Kidney tubule cell (primary cell): ENCODE measurements at regions not wholly inside any gene's neighbourhood (a gene's known extent, or its start where the extent isn't known, plus 50 kb on each side); places are given as distances from the start of the nearest gene placed in this dataset.
"Not testable (repeated sequence)": the region's sequence is repeated elsewhere in the genome, so short reads cannot be mapped to it uniquely, and the experiment has no call there.

Experiments
- DNase-seq: peaks from one replicate; pipeline ENCODE4 v3.0.0-alpha.2; 2018; ENCODE audit warnings: low spot score

- not testable (repeated sequence) for DNase-seq
Observed at GRCh38 chr4:61011936-61012335, 188.2 kb upstream of the ADGRL3 start.

DNA sequence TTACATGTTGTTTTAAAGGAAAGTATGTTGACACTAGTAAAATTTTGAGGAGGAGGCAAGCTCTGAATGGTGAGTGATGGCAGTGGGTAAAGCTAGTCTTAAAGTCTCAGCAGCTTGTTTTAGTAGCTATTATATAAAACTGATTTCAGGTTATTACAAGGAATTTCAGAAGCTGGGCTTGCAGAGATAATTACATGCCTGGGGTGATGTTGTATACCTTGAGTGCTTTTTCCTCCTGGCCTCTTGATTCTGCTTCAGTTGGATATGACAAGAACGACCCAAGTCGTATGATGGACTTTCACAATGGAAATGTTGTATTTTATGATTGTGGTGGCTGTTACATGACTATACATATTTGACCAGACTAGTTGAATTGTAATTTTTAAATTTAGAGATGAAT, 175.5 kb upstream of the ADGRL3 start:
- DNase-seq = no peak

- DNase-seq = no peak
Observed at GRCh38 chr4:61027939-61028338, 172.2 kb upstream of the ADGRL3 start.

DNA sequence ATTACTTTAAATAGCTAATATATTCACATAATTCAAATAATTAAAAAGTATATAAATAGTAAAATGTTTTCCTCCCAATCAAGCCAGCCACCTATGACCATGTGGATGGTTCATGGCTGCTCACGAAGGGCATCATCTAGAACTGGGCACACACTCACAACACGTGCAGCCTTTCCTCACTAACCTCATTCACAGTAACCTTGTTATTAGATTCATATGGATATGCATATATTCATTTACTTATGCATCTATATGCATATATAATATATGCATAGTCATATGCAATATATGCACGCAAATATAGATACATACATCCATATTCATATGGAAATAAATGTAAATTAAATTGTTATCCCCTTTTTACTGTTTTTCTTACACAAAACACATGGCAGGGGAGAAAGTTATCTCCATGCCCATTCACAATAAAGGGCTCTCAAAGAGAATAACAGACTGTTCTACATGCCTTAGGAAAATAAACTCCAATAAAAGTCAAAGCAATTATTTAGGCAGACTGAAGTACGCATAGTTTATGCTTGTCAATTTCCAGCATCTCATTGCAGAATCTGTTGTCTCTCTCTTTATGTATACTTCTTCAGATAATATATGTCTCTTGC, 163.9 kb upstream of the ADGRL3 start:
- DNase-seq = no peak

GRCh38 chr4:61041527-61041926, 158.6 kb upstream of the ADGRL3 start:
- DNase-seq = no peak

DNA sequence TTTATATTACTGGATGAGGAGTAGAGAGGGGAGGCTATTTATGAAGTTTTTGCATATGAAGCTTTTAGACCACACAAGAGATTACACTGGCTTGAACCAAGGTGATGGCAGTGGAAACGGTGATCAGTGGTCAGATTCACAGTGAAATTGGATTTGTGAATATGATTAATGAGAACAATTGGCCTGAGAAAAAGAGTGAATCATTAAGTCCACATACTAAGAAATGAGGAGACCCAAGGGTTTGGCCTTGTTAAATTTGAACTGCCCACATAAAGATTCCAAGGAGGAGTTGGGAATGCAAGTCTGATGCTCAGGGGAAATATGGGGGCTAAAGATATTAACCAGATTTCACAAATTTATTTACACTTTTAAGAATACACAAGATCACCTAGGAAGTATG, 155.3 kb upstream of the ADGRL3 start:
- no peak for DNase-seq

GRCh38 chr4:61049018-61049417, 151.1 kb upstream of the ADGRL3 start:
- DNase-seq = no peak

- no peak for DNase-seq
Observed at GRCh38 chr4:61067381-61067780, 132.7 kb upstream of the ADGRL3 start.

- no peak for DNase-seq
Observed at GRCh38 chr4:61068060-61068459, 132.1 kb upstream of the ADGRL3 start.

DNA sequence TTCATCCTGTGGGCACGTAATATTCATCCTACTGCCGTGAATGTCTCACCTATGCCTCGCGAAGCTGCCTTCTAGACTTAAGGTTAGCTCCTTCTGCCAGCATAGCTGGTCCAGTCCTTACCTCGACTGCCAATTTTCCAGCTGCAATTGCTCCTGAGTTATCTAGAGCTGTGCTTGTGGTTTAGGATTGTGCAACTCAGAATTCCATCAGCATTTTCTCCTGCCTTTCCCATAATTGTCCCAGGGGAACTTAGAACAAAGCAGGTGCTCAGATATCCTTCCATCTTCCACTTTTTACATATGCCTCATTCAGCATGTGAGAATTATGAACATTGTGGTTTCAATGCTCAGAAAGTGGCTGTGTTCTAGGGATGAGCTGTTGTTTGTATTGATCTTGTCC, 131.4 kb upstream of the ADGRL3 start:
- DNase-seq = no peak

GRCh38 chr4:61070269-61070668, 129.9 kb upstream of the ADGRL3 start:
- DNase-seq = no peak

DNA sequence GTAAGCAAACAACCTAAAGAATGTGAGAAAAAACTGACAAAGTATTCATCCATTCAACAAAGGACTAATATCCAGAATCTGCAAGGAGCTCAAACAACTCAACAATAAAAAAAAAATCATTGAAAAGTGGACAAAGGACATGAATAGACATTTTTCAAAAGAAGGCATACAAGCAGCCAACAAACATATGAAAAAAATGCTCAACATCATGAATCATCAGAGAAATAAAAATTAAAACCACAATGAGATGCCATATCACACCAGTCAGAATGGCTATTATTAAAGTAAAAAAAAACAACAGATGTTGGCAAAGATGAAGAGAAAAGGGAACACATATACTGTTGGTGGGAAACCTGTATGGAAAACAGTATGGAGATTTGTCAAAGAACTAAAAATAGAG, 120.7 kb upstream of the ADGRL3 start:
- no peak for DNase-seq

- no peak for DNase-seq
Observed at GRCh38 chr4:61079976-61080375, 120.2 kb upstream of the ADGRL3 start.

DNA sequence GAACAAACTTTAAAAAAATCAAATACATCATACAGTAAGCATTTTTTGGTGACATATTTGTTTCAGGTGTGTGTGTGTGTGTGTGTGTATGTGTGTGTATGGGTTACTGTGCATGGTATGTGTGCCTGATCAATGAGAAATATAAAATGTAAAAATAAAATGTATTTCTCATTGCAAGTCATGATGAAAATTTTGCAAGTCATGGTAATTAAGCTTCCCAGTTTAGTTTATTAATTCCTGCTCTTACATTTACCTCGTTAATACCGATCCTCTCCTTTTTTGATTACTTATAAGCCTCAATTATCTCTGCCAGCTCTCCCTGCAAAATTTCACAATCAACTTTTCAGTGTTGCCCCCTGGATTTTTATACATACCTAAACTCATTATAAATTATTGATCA, 114.6 kb upstream of the ADGRL3 start:
- no peak for DNase-seq

GRCh38 chr4:61086357-61086756, 113.8 kb upstream of the ADGRL3 start:
- DNase-seq = no peak

- DNase-seq = no peak
Observed at GRCh38 chr4:61086979-61087378, 113.1 kb upstream of the ADGRL3 start.

DNA sequence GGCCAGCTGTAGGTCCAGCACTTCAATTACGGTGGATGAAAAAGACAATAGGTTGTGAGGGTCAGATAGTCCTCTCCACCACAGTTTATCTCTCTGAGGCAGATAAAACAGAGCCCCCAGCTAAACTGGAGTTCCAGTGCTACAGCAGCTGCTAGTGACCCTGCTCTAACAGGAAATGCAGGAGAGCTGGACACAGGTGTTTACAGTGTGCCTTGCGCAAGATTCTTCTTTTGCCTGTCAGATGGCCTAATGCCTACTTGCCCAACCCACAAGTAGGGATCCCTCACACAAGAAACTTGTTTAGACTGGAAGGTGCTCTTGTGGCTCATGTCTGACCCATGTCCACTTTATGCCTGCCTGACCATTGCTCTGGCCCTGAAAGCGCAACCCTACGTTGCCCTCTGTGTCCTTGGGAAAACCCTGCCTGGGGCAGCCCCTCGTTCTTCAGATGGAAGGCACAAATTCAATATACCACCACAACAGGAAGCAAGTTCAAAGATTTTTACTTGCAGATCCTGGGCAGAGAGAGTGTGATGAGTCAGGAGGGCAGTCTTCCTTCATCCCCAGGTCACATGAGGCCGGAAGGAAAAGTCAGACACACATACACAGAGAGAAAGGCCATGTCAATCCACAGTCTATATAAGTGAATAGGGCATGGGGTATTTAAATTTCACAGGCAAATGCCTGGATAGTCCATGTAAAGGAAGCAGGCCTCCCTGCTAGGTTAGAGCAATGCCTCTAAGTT, 105.1 kb upstream of the ADGRL3 start:
- DNase-seq = no peak

DNA sequence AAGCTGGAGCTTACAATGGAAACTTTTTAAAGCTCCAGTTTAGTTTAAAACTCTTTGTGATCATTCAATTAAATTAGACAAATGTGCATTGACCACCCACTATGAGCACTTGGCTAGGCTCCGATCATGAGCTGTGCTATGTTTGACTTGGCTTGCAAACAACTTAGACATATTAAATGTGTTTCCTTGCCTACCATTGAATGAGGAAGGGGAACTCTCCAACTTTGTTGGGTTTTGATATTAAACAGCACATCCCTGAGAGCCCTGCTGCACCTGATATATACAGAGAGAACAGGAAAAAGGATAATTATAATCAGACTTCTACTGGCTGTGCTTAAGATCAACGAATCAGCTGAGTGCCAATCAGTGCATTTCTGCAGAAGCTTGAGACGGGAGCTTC, 71.4 kb upstream of the ADGRL3 start:
- no peak for DNase-seq

- no peak for DNase-seq
Observed at GRCh38 chr4:61129971-61130370, 70.2 kb upstream of the ADGRL3 start.

GRCh38 chr4:61143461-61143860, 56.7 kb upstream of the ADGRL3 start:
- DNase-seq = no peak

- no peak for DNase-seq
Observed at GRCh38 chr4:61149278-61149677, 50.8 kb upstream of the ADGRL3 start.
